Neural progenitor cell (in vitro differentiated cells): ENCODE measurements at regions not wholly inside any gene's neighbourhood (a gene's known extent, or its start where the extent isn't known, plus 50 kb on each side); places are given as distances from the start of the nearest gene placed in this dataset.

ENCODE experiments used
- DNase-seq: peaks from one replicate; pipeline ENCODE4 v3.0.0-alpha.2; 2016; ENCODE audit warnings: low spot score
- H2AFZ ChIP-seq: fragments of 200-600 bp; sonication (generic); replicated peaks from 2 replicates; pipeline ENCODE4 v1.6.1; 2016; ENCODE audit warnings: antibody characterized with exemption
- H3F3A ChIP-seq: fragments of 200-600 bp; sonication (generic); 2 replicates; pipeline ENCODE4 v1.6.1; 2016; ENCODE audit warnings: antibody characterized with exemption, low read depth
- H3K27ac ChIP-seq: fragments of 200-600 bp; sonication (generic); 2 replicates; pipeline ENCODE4 v1.5.1; 2016; ENCODE audit warnings: mild to moderate bottlenecking
- H3K27me3 ChIP-seq: fragments of 200-600 bp; sonication (generic); 2 replicates; pipeline ENCODE4 v1.6.1; 2016; ENCODE audit warnings: mild to moderate bottlenecking, moderate library complexity
- H3K36me3 ChIP-seq: fragments of 200-600 bp; sonication (generic); 2 replicates; pipeline ENCODE4 v1.5.1; 2016
- H3K4me1 ChIP-seq: fragments of 200-600 bp; sonication (generic); 2 replicates; pipeline ENCODE4 v1.6.1; 2016; ENCODE audit warnings: mixed run types
- H3K4me2 ChIP-seq: fragments of 200-600 bp; sonication (generic); 2 replicates; pipeline ENCODE4 v1.6.1; 2016
- H3K4me3 ChIP-seq: fragments of 200-600 bp; sonication (generic); 2 replicates; pipeline ENCODE4 v1.5.1; 2016
- H3K79me2 ChIP-seq: fragments of 200-600 bp; sonication (generic); 2 replicates; pipeline ENCODE4 v1.6.1; 2016; ENCODE audit warnings: low read depth
- H3K9ac ChIP-seq: fragments of 200-600 bp; sonication (generic); 2 replicates; pipeline ENCODE4 v1.6.1; 2016
- H3K9me3 ChIP-seq: fragments of 200-600 bp; sonication (generic); 2 replicates; pipeline ENCODE4 v1.5.1; 2016; ENCODE audit warnings: low read depth
- H4K20me1 ChIP-seq: fragments of 200-600 bp; sonication (generic); 2 replicates; pipeline ENCODE4 v1.6.1; 2016; ENCODE audit warnings: low read depth
- H3K27ac Mint-ChIP-seq: 3 replicates; pipeline ENCODE4 v1.8.0; 2021; ENCODE audit warnings: mixed read lengths
- H3K27me3 Mint-ChIP-seq: 2 replicates; pipeline ENCODE4 v1.8.0; 2022; ENCODE audit warnings: low read depth, mild to moderate bottlenecking, inconsistent platforms, moderate library complexity, mixed read lengths; ENCODE audit not compliant: insufficient read depth
- H3K36me3 Mint-ChIP-seq: 3 replicates; pipeline ENCODE4 v1.8.0; 2021; ENCODE audit warnings: mixed read lengths
- H3K4me1 Mint-ChIP-seq: 3 replicates; pipeline ENCODE4 v1.8.0; 2021; ENCODE audit warnings: mixed read lengths
- H3K4me3 Mint-ChIP-seq: 3 replicates; pipeline ENCODE4 v1.8.0; 2021; ENCODE audit warnings: mild to moderate bottlenecking, moderate library complexity, mixed read lengths
- H3K9me3 Mint-ChIP-seq: 3 replicates; pipeline ENCODE4 v1.8.0; 2020; ENCODE audit warnings: mixed read lengths
- CTCF ChIP-seq: fragments of 200-600 bp; sonication (generic); IDR thresholded peaks from 2 replicates; pipeline ENCODE4 v1.5.1; 2017; ENCODE audit warnings: antibody characterized with exemption, mild to moderate bottlenecking
- EZH2 ChIP-seq: fragments of 200-600 bp; sonication (generic); IDR thresholded peaks from 2 replicates; pipeline ENCODE4 v1.6.1; 2017; ENCODE audit warnings: antibody characterized with exemption, mild to moderate bottlenecking, moderate library complexity
- EZH2phosphoT487 ChIP-seq: fragments of 200-600 bp; sonication (generic); IDR thresholded peaks from 2 replicates; pipeline ENCODE4 v1.6.1; 2017; ENCODE audit warnings: antibody characterized with exemption

- Histone ChIP-seq H3K4me1 (no peaks in the 10 kb centered on the region), H3K9me3 (peaks cover 4% of the 10 kb centered on the region), H3F3A (no peaks in the 10 kb centered on the region), H3K27ac (no peak overlapping the region), H3K36me3 (no peaks in the 10 kb centered on the region), H3K4me3 (no peak overlapping the region), H4K20me1 (no peaks in the 10 kb centered on the region), H2AFZ (no peak overlapping the region), H3K27me3 (no peaks in the 10 kb centered on the region), H3K79me2 (no peaks in the 10 kb centered on the region), H3K4me2 (no peak overlapping the region), H3K9ac (no peak overlapping the region)
- no peak for DNase-seq
- Mint-ChIP-seq H3K27ac (no peak overlapping the region), H3K27me3 (no peaks in the 10 kb centered on the region), H3K4me3 (no peak overlapping the region), H3K4me1 (no peaks in the 10 kb centered on the region), H3K9me3 (peaks cover 3% of the 10 kb centered on the region), H3K36me3 (no peaks in the 10 kb centered on the region)
- TF ChIP-seq EZH2 (no peak), CTCF (no peak), EZH2phosphoT487 (no peak)
Observed at GRCh38 chrX:148270499-148270898, 229.9 kb upstream of the AFF2 start.

GRCh38 chrX:148271263-148271662, 229.2 kb upstream of the AFF2 start:
- no peaks in the 10 kb centered on the region for H3K27me3 Mint-ChIP-seq
- Histone ChIP-seq H3K27me3 (no peaks in the 10 kb centered on the region), H3K36me3 (no peaks in the 10 kb centered on the region), H3F3A (no peaks in the 10 kb centered on the region), H2AFZ (no peak overlapping the region), H3K4me1 (no peaks in the 10 kb centered on the region), H3K4me3 (no peak overlapping the region), H3K27ac (no peak overlapping the region), H3K9ac (no peak overlapping the region), H3K4me2 (no peak overlapping the region), H4K20me1 (no peaks in the 10 kb centered on the region), H3K79me2 (no peaks in the 10 kb centered on the region), H3K9me3 (peaks cover 4% of the 10 kb centered on the region)
- H3K4me3 Mint-ChIP-seq, result no peak overlapping the region
- TF ChIP-seq CTCF (no peak), EZH2phosphoT487 (no peak), EZH2 (no peak)
- H3K36me3 Mint-ChIP-seq, result no peaks in the 10 kb centered on the region
- DNase-seq, result no peak
- peaks cover 3% of the 10 kb centered on the region for H3K9me3 Mint-ChIP-seq
- H3K27ac Mint-ChIP-seq, result no peak overlapping the region
- no peaks in the 10 kb centered on the region for H3K4me1 Mint-ChIP-seq

- no peaks in the 10 kb centered on the region for H3K27me3 Mint-ChIP-seq
- H2AFZ ChIP-seq, result no peak overlapping the region
- H3K9me3 ChIP-seq, result no peaks in the 10 kb centered on the region
- no peaks in the 10 kb centered on the region for H4K20me1 ChIP-seq
- H3K9me3 Mint-ChIP-seq, result peaks cover 6% of the 10 kb centered on the region
- no peak overlapping the region for H3K4me3 ChIP-seq
- H3K4me3 Mint-ChIP-seq, result no peak overlapping the region
- H3K27ac ChIP-seq, result no peak overlapping the region
- H3K36me3 Mint-ChIP-seq, result no peaks in the 10 kb centered on the region
- H3K27ac Mint-ChIP-seq, result no peak overlapping the region
- no peaks in the 10 kb centered on the region for H3K4me1 Mint-ChIP-seq
- no peak overlapping the region for H3K4me2 ChIP-seq
- H3K9ac ChIP-seq, result no peak overlapping the region
- DNase-seq, result no peak
- TF ChIP-seq CTCF, result no peak
- no peak for TF ChIP-seq EZH2phosphoT487
- no peak for TF ChIP-seq EZH2
- no peaks in the 10 kb centered on the region for H3K36me3 ChIP-seq
- no peaks in the 10 kb centered on the region for H3K79me2 ChIP-seq
- no peaks in the 10 kb centered on the region for H3K4me1 ChIP-seq
- H3F3A ChIP-seq, result no peaks in the 10 kb centered on the region
- H3K27me3 ChIP-seq, result no peaks in the 10 kb centered on the region
Observed at GRCh38 chrX:148281920-148282319, 218.5 kb upstream of the AFF2 start.

- Mint-ChIP-seq H3K27ac (no peak overlapping the region), H3K4me3 (no peak overlapping the region), H3K4me1 (no peaks in the 10 kb centered on the region), H3K36me3 (no peaks in the 10 kb centered on the region), H3K27me3 (no peaks in the 10 kb centered on the region), H3K9me3 (no peaks in the 10 kb centered on the region)
- Histone ChIP-seq H3K4me1 (no peaks in the 10 kb centered on the region), H3K36me3 (no peaks in the 10 kb centered on the region), H3F3A (no peaks in the 10 kb centered on the region), H4K20me1 (no peaks in the 10 kb centered on the region), H3K79me2 (no peaks in the 10 kb centered on the region), H3K27ac (no peak overlapping the region), H2AFZ (no peak overlapping the region), H3K27me3 (no peaks in the 10 kb centered on the region), H3K4me3 (no peak overlapping the region), H3K9ac (no peak overlapping the region), H3K4me2 (no peak overlapping the region), H3K9me3 (no peaks in the 10 kb centered on the region)
- TF ChIP-seq EZH2phosphoT487, result no peak
- no peak for TF ChIP-seq EZH2
- no peak for TF ChIP-seq CTCF
- no peak for DNase-seq
Observed at GRCh38 chrX:148282504-148282903, 217.9 kb upstream of the AFF2 start.
